Head of caudate nucleus (tissue), 42 donors: ENCODE measurements at regions not wholly inside any gene's neighbourhood (a gene's known extent, or its start where the extent isn't known, plus 50 kb on each side); places are given as distances from the start of the nearest gene placed in this dataset.
"Not testable (repeated sequence)": the region's sequence is repeated elsewhere in the genome, so short reads cannot be mapped to it uniquely, and the experiment has no call there.

Source experiments
- DNase-seq, 42 donors: peaks; one replicate each; pipeline versions ENCODE4 v3.0.0 to v3.0.0-alpha.2; 2020 to 2021; ENCODE audit warnings: mixed read lengths in 7 of 42
- intact Hi-C: fragments of 100-400 bp; cut with DNase I; formaldehyde crosslinking; loops from one replicate; pipeline ENCODE4 v1.15.0; 2022

DNA sequence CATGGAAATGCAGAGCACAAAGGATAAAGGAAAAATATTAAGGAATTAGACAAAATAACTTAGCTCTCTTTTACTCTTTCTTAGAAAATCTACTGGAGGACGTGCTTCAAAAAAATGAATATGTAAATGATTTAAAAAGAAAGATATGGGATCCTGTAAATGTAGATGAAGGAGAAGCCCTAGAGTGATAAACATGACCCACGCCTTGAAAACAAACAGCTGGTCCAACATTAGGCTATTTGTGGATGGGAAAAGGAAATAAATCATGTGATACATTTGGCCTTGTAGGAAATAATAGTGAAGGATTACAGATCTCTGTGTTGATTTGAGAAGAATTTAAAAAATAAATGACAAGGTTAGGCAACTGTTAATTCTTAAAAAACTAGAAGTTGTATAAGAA, 492.1 kb upstream of the SLC39A10 start:
- DNase-seq, result no peak
- intact Hi-C loops, result no loop called here

- intact Hi-C loops, result no loop called here
- no peak for DNase-seq
Measured at GRCh38 chr2:195162918-195163317, 494.1 kb upstream of the SLC39A10 start.

GRCh38 chr2:195162194-195162593, 494.8 kb upstream of the SLC39A10 start:
- intact Hi-C loops, result no loop called here

DNA sequence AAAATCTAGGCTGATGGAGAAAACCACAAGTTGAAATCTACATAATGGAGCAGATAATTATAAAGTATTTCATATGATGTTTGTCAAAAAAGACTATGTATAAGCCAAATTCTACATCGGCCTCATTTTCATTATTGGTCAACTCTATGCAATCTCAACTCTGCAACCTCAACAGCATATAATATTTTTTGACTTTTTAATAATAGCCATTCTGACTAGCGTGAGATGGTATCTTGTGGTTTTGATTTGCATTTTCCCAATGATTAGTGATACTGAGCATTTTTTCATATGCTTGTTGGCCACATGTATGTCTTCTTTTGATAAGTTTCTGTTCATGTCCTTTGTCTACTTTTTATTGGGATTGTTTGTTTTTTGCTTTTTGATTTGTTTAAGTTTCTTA, 496.1 kb upstream of the SLC39A10 start:
- no peak for DNase-seq
- intact Hi-C loops, result no loop called here

More at GRCh38 chr2:195162194-195162593, 494.8 kb upstream of the SLC39A10 start:
- no peak for DNase-seq

DNA sequence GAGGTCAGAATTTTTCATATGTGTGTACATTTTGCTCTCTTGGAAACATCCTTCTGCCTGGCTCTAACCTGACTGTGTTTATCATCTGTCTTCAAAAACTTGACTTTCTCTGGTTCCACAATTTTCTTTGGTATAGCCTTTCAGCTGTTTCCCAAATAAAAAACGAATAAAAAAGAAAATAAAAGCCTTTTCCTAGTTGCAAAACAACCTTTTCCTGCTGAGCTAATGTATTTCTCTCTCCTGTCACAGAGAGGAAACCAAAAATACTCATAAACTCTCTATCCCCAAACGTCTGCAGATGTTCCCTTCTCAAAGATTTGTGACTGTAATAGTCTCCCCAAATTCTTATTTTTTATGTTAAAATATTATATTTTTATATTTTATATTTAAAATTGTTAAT, 505.3 kb upstream of the SLC39A10 start:
- no peak for DNase-seq
- intact Hi-C loops, result no loop called here

GRCh38 chr2:195150819-195151218, 506.2 kb upstream of the SLC39A10 start:
- intact Hi-C loops, result no loop called here
- DNase-seq, result no peak

- no peak for DNase-seq
- intact Hi-C loops, result no loop called here
Measured at GRCh38 chr2:195148004-195148403, 509.0 kb upstream of the SLC39A10 start.

GRCh38 chr2:195146761-195147541, 510.1 kb upstream of the SLC39A10 start:
- intact Hi-C loops, result no loop called here
- no peak for DNase-seq

GRCh38 chr2:195138435-195138834, 518.6 kb upstream of the SLC39A10 start:
- no peak for DNase-seq
- intact Hi-C loops, result no loop called here

DNA sequence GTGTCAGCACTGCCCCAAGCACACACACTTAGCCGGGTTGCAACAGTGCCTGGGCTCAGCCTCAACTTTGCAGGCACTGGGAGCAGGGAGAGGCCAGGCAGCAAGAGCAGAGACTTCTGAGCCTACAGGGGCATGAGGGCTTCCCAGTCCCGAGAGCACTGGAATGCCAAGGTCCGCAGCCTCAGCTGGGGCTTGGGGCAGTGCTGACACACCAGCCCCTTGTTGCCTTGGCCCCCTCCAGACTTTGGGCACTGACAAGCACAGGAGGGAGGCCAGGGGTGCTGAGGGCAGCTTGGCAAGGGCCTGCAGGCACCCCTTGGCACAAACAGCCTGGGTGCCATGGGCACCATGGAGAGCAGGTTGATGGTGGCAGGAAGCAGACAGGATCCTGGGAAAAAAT, 531.1 kb upstream of the SLC39A10 start:
- DNase-seq, intact Hi-C loops: not testable (repeated sequence)

DNA sequence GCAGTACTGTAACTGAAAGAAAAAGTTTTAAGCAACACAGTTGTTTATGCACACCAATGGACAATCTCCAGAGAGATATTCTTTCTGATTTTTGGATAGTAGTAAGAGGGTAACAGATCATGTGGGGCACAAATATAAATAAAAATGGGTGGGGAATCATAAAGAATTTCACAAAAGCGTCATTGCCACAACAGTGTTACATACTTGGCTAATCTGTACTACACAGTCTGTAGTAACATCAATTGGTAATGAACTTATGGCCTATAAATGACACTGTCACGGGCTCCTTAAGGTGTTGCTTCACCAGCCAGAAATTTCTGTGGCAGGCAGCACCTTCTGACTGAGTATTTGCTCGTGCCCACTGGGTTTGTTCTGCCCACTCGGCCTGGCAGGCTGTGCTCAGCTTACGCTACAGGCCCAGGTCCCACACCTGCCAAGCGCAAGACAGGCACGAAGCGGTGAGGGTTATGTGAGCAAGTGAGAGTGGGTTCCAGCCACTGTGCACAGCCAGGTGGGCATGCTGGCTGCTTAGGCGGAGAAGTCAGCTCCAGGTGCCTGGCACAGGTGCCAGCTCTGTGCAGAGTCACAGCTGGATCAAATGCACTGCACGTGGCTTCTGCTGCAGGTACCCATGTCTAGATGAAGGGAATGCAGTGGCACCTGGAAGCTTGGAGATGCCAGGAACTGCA, 532.5 kb upstream of the SLC39A10 start:
- intact Hi-C loops, result no loop called here
- DNase-seq, result no peak

DNA sequence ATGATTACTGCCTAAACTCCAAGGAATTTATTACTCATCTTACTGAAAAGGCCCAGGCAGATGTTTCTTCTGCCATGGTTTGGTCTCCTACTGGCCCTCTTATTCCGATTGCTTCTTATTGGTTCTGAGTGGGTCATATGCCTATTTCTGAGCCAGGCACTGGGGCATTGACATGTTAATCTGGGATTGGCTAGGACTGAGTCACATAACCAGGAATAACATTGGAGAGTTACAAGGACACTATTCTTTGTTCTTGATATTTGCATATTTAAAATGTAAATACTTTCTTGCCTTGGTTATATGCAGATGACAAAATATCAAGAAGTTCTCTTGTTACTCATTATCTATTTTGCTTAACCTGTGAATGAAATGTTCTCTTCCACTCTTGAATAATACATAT, 534.4 kb upstream of the SLC39A10 start:
- intact Hi-C loops, result no loop called here
- DNase-seq, result no peak

DNA sequence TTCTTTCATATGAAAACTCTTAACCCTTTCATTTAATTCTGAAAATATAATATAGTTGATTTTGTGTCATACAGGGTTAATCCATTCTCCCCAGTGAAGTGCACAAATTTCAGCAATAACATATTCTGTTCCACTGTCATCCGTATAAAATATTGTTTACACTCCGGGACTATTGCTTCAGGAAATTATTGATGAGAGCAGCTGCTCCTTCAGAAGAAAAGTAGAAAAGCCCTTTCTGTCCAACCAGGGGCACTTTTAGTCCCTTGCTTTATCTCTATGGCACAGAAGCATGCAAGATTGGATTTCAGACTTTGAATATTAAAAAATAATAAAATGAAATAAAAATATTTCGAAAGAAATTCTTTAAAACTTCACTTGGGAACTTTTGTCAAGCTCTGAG, 535.7 kb upstream of the SLC39A10 start:
- DNase-seq, result no peak
- intact Hi-C loops, result no loop called here

DNA sequence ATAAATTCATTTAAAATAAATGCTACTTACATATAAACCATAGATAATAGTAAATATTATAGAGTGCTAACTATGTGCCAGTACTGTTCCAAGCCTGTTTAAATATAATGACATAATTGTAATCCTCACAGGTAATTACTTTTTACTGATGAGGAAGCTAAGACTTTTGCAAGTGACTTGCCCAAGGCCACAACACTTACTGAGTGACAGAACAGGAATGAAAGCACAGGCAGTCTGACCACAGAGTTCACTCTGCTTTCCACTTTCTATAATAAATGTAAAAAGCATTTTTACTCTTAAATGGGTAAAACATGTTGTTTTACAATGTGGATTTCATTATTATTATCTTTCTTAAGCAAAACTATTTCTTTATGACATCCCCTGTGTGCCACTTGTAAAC, 537.8 kb upstream of the SLC39A10 start:
- intact Hi-C loops, result no loop called here
- no peak for DNase-seq

- DNase-seq, result no peak
- intact Hi-C loops, result no loop called here
Measured at GRCh38 chr2:195118276-195118675, 538.8 kb upstream of the SLC39A10 start.

DNA sequence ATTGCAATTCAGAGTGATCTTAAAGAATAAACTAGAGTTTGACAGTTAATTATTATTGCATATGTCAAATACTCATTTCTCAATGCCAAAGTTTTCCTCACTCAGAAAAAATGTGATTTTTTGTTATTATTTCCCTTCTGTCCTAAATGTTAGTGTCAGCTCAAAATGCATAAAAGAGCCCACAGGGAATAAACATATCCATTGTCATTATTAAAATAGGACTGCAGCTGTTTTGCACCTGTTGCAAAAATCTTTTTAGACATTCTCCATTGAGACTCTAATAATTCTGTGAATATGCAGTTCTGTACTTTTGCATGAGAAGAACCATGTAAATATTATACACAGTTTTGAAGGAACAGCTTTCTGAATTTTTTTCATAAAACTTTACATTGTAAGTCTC, 540.0 kb upstream of the SLC39A10 start:
- DNase-seq, result no peak
- intact Hi-C loops, result no loop called here

DNA sequence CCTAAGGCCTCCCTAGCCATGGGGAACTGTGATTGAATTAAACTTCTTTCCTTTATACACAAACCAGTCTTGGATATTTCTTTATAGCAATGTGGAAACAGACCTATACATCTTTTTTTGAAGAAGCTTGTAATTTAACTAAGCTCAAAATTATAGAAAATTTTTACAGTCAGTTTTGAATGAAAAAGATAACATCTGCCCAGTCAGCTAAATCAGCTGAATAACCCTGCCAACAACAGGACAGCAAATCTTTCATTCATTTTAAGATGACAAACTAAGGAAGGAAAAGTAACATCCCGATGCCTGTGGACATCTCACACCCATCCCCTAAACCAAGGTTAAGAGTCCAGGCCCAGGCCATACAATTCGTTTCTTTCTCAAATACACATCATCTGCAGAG, 541.3 kb upstream of the SLC39A10 start:
- no peak for DNase-seq
- intact Hi-C loops, result no loop called here

DNA sequence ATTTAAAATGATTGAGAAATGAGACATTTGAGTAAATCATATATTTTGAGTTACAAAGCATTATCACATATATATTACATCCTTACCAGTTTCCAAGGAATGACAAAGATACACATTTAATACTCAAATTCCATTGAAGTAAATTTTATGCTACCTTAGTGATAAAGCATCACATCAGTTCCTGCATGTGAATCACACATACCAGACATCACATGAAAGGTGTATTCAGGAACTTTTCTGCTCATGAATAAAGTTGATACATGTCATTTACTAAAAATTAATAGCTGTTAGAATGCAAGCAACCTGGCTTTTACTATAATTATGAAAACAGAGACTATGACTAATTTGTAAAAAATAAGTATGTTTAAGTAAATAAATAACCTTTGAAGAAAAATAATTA, 548.8 kb upstream of the SLC39A10 start:
- no peak for DNase-seq
- intact Hi-C loops, result no loop called here

DNA sequence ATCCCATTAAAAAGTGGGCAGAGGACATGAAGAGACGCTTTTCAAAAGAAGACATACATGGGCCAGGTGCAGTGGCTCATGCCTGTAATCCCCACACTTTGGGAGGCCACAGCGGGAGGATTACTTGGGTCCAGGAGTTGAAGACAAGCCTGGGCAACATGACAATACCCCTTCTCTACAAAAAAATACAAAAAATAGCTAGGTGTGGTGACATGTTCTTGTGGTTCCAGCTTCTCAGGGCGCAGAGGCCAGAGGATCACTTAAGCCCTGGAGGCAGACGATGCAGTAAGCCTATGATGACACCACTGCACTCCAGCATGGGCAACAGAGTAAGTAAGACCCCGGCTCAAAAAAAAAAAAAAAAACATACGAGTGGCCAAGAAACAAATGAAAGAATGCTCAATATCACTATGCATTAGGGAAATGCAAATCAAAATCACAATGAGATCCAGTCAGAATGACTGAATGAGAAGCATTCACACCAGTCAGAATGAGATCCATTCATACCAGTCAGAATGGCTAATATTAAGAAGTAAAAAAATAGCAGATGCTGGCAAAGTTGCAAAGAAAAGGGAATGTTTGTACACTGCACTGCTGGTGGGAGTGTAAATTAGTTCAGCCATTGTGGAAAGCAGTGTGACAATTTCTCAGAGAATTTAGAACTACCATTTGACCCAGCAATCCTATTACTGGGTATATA, 550.2 kb upstream of the SLC39A10 start:
- intact Hi-C loops, result no loop called here
- DNase-seq, result peak in 3 of 42 donors; percentile 9 to 25 (median 18)

DNA sequence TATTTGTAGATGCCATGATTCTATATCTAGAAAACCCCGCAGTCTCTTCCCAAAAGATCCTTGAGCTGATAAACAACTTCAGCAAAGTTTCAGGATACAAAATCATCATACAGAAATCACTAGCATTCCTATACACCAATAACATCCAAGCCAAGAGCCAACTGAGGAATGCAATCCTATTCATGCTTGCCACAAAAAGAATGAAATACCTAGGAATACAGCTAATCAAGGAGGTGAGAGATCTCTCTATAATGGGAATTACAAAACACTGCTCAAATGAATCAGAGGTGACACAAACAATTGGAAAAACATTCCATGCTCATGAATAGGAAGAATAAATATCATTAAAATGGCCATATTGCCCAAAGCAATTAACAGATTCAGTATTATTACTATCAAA, 551.4 kb upstream of the SLC39A10 start:
- intact Hi-C loops, result no loop called here
- no peak for DNase-seq
